Amniotic epithelial cell (primary cell): ENCODE measurements at regions not wholly inside any gene's neighbourhood (a gene's known extent, or its start where the extent isn't known, plus 50 kb on each side); places are given as distances from the start of the nearest gene placed in this dataset.

Experiments used
- DNase-seq: peaks from one replicate; pipeline ENCODE4 v3.0.0-alpha.2; 2010; ENCODE audit warnings: low read depth

- peak; percentile 45 for DNase-seq
Observed at GRCh38 chr2:62596061-62596921, 90.3 kb upstream of the TMEM17 start.

GRCh38 chr2:62595474-62595873 is 89.5 kb upstream of the TMEM17 start:
- no peak for DNase-seq

GRCh38 chr2:62593825-62594224 is 87.8 kb upstream of the TMEM17 start:
- no peak for DNase-seq

- DNase-seq = no peak
Observed at GRCh38 chr2:62591491-62591890, 85.5 kb upstream of the TMEM17 start.

- DNase-seq = no peak
Observed at GRCh38 chr2:62589691-62590356, 83.8 kb upstream of the TMEM17 start.

- no peak for DNase-seq
Observed at GRCh38 chr2:62587592-62587991, 81.6 kb upstream of the TMEM17 start.

- DNase-seq = peak; percentile 74
Observed at GRCh38 chr2:62586981-62587380, 81.0 kb upstream of the TMEM17 start.

- DNase-seq = peak; percentile 77
Observed at GRCh38 chr2:62578803-62579640, 73.0 kb upstream of the TMEM17 start.

GRCh38 chr2:62577994-62578781 is 72.2 kb upstream of the TMEM17 start:
- peak; percentile 57 for DNase-seq

GRCh38 chr2:62576276-62576939 is 70.4 kb upstream of the TMEM17 start:
- DNase-seq = peak; percentile 24

- DNase-seq = no peak
Observed at GRCh38 chr2:62573936-62574335, 67.9 kb upstream of the TMEM17 start.

GRCh38 chr2:62573137-62573731 is 67.2 kb upstream of the TMEM17 start:
- peak; percentile 80 for DNase-seq

- DNase-seq = no peak
Observed at GRCh38 chr2:62570861-62571698, 65.1 kb upstream of the TMEM17 start.

GRCh38 chr2:62569907-62570841 is 64.2 kb upstream of the TMEM17 start:
- no peak for DNase-seq

GRCh38 chr2:62568983-62569837 is 63.2 kb upstream of the TMEM17 start:
- DNase-seq = no peak

- no peak for DNase-seq
Observed at GRCh38 chr2:62568074-62568473, 62.1 kb upstream of the TMEM17 start.

- DNase-seq = no peak
Observed at GRCh38 chr2:62567669-62568068, 61.7 kb upstream of the TMEM17 start.

GRCh38 chr2:62566847-62567246 is 60.9 kb upstream of the TMEM17 start:
- DNase-seq = no peak
